NT2/D1 (cell line): ENCODE measurements at regions not wholly inside any gene's neighbourhood (a gene's known extent, or its start where the extent isn't known, plus 50 kb on each side); places are given as distances from the start of the nearest gene placed in this dataset.

Source experiments
- SUZ12 ChIP-seq: IDR thresholded peaks from 2 replicates; pipeline ENCODE4 v1.6.1; 2011; ENCODE audit not compliant: insufficient read length, insufficient read depth; ENCODE audit errors: extremely low read depth
- ZNF274 ChIP-seq: IDR thresholded peaks from 2 replicates; pipeline ENCODE4 v1.6.1; 2011; ENCODE audit warnings: mild to moderate bottlenecking, low read depth, low read length

GRCh38 chr5:27594141-27594540 lies 555.8 kb upstream of the CDH9 start:
- TF ChIP-seq ZNF274, result no peak
- TF ChIP-seq SUZ12, result no peak
